VCaP (cell line): ENCODE measurements at regions not wholly inside any gene's neighbourhood (a gene's known extent, or its start where the extent isn't known, plus 50 kb on each side); places are given as distances from the start of the nearest gene placed in this dataset.

Experiments
- H3K27ac ChIP-seq: fragments of 450-650 bp; 2 replicates; pipeline ENCODE4 v1.5.1; 2017
- CTCF ChIP-seq: fragments of 450-650 bp; conservative IDR thresholded peaks from 2 replicates; pipeline ENCODE4 v1.5.1; 2017; ENCODE audit warnings: mild to moderate bottlenecking, moderate library complexity

GRCh38 chr13:97588993-97589392, 155.0 kb downstream of the RAP2A start:
- no peak for TF ChIP-seq CTCF
- no peak overlapping the region for H3K27ac ChIP-seq

GRCh38 chr13:97600458-97601075, 166.6 kb downstream of the RAP2A start:
- H3K27ac ChIP-seq = no peak overlapping the region
- TF ChIP-seq CTCF = no peak

- TF ChIP-seq CTCF = no peak
- H3K27ac ChIP-seq = no peak overlapping the region
Observed at GRCh38 chr13:97615266-97615665, 181.3 kb downstream of the RAP2A start.

DNA sequence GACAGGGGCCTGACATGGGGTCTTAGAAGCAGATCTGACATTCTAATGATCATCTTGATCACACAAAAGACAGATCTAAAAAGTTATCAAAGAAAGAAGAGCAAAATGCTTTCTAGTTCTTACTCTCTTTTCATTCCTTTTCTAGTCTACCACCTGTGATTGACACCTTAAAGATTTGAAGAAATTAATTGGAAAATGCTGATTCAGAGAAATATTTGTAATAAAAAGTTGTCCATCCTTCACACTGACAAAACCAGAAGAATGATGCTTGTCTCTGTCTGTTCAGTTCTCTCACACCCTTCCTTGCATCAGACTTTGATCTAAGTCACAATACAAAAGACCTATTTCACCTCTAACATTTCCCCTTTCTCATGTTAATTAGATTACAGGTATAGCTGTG, 182.4 kb downstream of the RAP2A start:
- TF ChIP-seq CTCF = no peak

GRCh38 chr13:97621025-97621424, 187.1 kb downstream of the RAP2A start:
- no peak for TF ChIP-seq CTCF
- no peak overlapping the region for H3K27ac ChIP-seq

More for the DNA sequence above, 182.4 kb downstream of the RAP2A start:
- H3K27ac ChIP-seq = no peak overlapping the region

GRCh38 chr13:97621631-97622030, 187.7 kb downstream of the RAP2A start:
- no peak for TF ChIP-seq CTCF
- no peak overlapping the region for H3K27ac ChIP-seq

- no peak overlapping the region for H3K27ac ChIP-seq
- no peak for TF ChIP-seq CTCF
Observed at GRCh38 chr13:97627566-97627965, 193.6 kb downstream of the RAP2A start.
